ENCODE measurements at regions not wholly inside any gene's neighbourhood (a gene's known extent, or its start where the extent isn't known, plus 50 kb on each side); places are given as distances from the start of the nearest gene placed in this dataset.
"Not testable (repeated sequence)": the region's sequence is repeated elsewhere in the genome, so short reads cannot be mapped to it uniquely, and the experiment has no call there.

DNA sequence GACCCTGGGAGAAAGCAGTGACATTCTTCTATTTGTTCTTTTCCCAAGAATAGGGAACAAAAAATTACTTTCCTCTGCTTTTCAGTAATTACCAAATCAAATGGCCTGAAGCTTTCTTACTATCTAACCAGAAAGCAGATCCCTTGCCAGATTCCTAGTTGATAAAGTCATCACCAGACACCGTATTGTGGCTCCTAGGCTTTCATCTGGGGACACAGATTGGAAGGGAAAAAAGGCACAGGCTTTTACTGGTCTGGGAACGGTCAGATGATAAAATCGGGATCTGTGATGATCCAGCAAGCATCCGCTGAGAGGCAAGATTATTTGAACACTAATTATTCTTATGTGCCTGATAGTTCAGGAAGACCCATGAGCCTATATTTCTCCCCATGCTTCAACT lies 79.1 kb upstream of the BCL2L14 start:
- DNase-seq (ENCODE audit: low read depth) = no peak
- TF ChIP-seq, protein P1, sequence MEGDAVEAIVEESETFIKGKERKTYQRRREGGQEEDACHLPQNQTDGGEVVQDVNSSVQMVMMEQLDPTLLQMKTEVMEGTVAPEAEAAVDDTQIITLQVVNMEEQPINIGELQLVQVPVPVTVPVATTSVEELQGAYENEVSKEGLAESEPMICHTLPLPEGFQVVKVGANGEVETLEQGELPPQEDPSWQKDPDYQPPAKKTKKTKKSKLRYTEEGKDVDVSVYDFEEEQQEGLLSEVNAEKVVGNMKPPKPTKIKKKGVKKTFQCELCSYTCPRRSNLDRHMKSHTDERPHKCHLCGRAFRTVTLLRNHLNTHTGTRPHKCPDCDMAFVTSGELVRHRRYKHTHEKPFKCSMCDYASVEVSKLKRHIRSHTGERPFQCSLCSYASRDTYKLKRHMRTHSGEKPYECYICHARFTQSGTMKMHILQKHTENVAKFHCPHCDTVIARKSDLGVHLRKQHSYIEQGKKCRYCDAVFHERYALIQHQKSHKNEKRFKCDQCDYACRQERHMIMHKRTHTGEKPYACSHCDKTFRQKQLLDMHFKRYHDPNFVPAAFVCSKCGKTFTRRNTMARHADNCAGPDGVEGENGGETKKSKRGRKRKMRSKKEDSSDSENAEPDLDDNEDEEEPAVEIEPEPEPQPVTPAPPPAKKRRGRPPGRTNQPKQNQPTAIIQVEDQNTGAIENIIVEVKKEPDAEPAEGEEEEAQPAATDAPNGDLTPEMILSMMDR (conservative IDR thresholded peaks at IDR 0.05; ENCODE audit: low read depth, low read length) = no peak
- no peak overlapping the region for H3K4me3 ChIP-seq (ENCODE audit: low read length)

DNA sequence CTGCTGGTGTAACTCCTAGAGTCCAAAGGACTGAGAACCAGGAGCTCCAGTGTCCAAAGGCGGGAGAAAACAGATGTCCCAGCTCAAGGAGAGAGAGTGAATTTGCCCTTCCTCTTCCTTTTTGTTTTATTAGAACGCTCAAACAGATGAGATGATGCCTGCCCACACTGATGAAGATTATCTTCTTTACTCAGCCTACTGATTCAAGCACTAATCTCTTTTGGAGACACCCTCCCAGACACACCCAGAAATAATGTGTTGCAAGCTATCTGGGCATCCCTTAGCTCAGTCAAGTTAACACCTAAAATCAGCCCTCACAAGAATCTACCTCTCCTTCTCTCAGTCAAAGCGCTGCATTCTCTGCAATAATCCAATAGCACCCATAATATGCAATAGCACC lies 78.2 kb upstream of the BCL2L14 start:
- DNase-seq (ENCODE audit: low read depth) = no peak
- no peak overlapping the region for H3K4me3 ChIP-seq (ENCODE audit: low read length)
- TF ChIP-seq, protein P1 (conservative IDR thresholded peaks at IDR 0.05; ENCODE audit: low read depth, low read length) = no peak

DNA sequence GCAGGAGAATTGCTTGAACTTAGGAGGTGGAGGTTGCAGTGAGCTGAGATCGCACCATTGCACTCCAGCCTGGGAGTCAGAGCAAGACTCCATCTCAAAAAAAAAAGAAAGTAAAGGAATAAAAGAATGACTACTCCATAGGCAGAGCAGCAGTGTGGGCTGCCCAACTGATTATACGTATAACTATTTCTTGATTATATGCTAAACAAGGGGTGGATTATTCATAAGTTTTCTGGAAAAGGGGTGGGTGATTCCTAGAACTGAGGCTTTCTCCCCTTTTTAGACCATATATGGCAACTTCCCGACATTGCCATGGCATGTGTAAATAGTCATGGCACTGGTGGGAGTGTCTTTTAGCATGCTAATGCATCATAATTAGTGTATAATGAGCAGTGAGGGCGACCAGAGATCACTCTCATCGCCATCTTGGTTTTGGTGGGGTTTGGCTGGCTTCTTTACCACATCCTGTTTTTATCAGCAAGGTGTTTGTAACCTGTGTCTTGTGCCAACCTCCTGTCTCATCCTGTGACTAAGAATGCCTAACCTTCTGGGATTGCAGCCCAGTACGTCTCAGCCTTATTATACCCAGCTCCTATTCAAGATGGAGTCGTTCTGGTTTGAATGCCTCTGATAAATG lies 72.3 kb upstream of the BCL2L14 start:
- not testable (repeated sequence) for H3K4me3 ChIP-seq (ENCODE audit: low read length); DNase-seq (ENCODE audit: low read depth)

DNA sequence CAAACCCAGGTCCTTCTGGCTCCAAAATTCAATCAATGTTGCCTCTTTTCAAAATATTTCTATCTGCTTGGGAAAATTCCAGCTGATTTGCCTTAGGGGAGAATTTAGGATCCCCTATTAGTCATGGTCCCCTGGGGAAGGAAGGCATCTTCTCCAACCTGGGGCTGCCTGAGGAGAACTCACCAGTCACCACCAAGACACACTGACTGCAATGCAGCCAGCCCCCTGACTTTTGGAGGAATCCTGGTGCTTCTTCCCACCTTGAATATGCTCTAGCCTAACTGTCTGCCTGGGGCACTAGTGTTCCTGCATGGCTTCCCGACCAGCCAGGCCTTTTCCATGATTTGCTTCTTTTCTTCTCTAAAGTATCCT lies 71.8 kb upstream of the BCL2L14 start:
- TF ChIP-seq, protein P1 (conservative IDR thresholded peaks at IDR 0.05; ENCODE audit: low read depth, low read length) = no peak
- H3K4me3 ChIP-seq (ENCODE audit: low read length) = no peak overlapping the region
- DNase-seq (ENCODE audit: low read depth) = no peak

DNA sequence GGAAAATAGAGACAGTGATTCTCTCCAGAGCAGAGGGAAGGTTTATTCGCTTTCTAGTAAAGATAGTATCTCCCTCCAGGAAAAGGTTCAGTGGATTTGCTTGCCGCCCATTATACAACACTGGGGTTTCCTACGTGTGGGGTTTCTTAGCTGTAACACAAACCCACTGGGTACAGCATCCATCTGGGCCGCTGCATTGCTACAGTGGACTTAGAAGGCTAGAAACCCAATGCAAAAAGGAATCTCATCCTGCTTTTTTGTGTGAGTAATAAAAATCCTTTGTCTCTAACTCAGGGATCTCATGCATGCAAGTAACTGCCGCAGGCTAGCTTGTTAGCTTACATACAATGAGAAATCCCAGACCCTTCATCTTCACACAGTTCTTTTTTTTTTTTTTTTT lies 67.1 kb upstream of the BCL2L14 start:
- H3K4me3 ChIP-seq (ENCODE audit: low read length) = no peak overlapping the region
- TF ChIP-seq, protein P1 (conservative IDR thresholded peaks at IDR 0.05; ENCODE audit: low read depth, low read length) = no peak
- DNase-seq (ENCODE audit: low read depth) = no peak

DNA sequence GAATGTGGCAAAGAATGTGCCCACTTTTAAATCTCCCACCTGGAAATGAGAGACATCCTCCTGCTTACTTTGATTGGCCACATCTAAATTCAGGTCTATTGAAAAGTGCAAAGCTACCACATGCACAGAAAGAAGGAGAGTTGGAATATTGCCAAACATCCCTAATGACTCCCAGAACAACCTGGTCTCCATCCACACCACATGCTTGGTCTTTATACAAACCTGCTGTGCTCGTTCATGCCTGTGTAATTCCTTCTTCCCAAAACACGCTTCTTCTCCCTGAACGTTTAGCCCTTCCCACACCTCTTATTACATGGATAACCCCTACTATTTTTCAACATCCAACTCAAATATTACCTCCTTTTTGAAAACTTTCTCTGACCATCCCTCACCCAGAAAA lies 66.2 kb upstream of the BCL2L14 start:
- no peak for DNase-seq (ENCODE audit: low read depth)
- TF ChIP-seq, protein P1 (conservative IDR thresholded peaks at IDR 0.05; ENCODE audit: low read depth, low read length) = no peak
- H3K4me3 ChIP-seq (ENCODE audit: low read length) = no peak overlapping the region

DNA sequence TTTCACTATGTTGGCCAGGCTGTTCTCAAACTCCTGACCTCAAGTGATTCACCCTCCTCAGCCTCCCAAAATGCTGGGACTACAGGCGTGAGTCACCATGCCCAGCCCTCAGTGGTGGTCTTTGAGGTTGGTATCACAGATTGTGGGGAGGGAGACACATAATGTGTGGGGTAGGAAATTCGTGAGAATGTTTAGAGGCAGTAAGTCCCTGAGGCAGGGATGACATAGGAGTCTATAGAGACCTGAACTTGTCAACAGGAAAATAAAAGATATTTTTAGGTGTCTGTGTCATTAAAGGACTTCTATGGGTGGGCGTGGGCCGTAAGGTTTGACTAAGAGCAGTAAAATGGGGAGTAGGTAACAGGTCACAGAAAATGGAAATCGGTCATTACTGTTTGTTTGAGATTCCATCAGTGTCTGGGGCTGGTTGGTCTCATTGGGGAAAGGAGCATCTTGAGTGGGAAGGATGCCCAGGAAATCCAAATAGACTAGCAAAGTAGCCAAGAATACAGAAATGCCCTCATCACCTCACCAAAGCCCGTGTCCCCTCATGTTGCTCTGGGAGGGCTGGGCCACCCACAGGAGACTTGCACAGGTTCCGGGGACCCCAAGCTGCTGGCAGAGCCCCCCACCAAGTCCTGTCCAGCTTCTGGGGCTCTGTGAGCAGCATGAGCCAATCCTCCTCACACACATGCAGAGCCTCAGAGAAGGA lies 63.6 kb upstream of the BCL2L14 start:
- no peak for DNase-seq (ENCODE audit: low read depth)
- no peak overlapping the region for H3K4me3 ChIP-seq (ENCODE audit: low read length)
- TF ChIP-seq, protein P1 (conservative IDR thresholded peaks at IDR 0.05; ENCODE audit: low read depth, low read length) = no peak

Data from retinal pigment epithelial cell (primary cell).